ENCODE measurements at regions not wholly inside any gene's neighbourhood (a gene's known extent, or its start where the extent isn't known, plus 50 kb on each side); places are given as distances from the start of the nearest gene placed in this dataset.

DNA sequence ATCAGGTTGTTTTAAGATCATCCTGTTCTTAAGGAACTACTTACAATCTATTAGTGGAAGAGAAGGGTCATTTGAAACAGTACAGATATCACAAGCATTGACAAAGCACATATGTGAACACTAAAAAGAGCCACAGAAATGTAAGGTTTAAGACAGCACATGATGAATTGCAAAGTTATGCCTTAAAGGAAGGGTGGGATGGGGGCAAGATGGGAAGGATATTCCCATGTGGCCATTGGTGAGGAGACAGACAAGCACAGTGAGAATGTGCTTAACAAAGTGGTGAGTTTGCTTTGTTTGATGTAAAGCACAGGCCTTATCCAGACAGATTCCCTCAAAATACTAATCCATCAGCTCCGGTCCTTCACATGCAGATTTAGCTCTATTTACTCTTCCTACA lies 151.6 kb upstream of the IVNS1ABP start:
- Histone ChIP-seq H3K18ac (ENCODE audit: low read depth, low read length) (no peak overlapping the region), H2AK5ac (ENCODE audit: low read depth, low read length) (no peak overlapping the region), H2BK120ac (ENCODE audit: low read depth, low read length) (no peak overlapping the region), H4K20me1 (ENCODE audit: insufficient read depth, low read length) (no peaks in the 10 kb centered on the region), H3K27me3 (ENCODE audit: control insufficient read depth, insufficient read depth, low read length) (peaks cover 7% of the 10 kb centered on the region; the same call in 1 of the 2 replicates), H3K36me3 (ENCODE audit: control insufficient read depth, insufficient read depth, low read length) (no peaks in the 10 kb centered on the region), H3K4me2 (ENCODE audit: low read depth, low read length) (no peak overlapping the region), H2BK20ac (ENCODE audit: low read depth, low read length) (no peak overlapping the region), H2BK15ac (ENCODE audit: low read depth, low read length) (no peak overlapping the region), H3K9me3 (ENCODE audit: control insufficient read depth, insufficient read depth, low read length) (no peaks in the 10 kb centered on the region), H2AK9ac (replicated peaks; ENCODE audit: low read depth, low read length, poor library complexity) (no peak overlapping the region), H3K4me3 (ENCODE audit: insufficient read depth, low read depth, low read length) (no peak overlapping the region), H2BK5ac (ENCODE audit: low read depth, low read length, poor library complexity, severe bottlenecking) (no peak overlapping the region), H3K14ac (replicated peaks; ENCODE audit: low read depth, low read length) (no peak overlapping the region), H4K5ac (ENCODE audit: low read depth, low read length) (no peak overlapping the region), H3K9ac (ENCODE audit: low read depth, low read length) (no peak overlapping the region), H3K4ac (ENCODE audit: low read depth, low read length) (no peak overlapping the region), H2AFZ (replicated peaks; ENCODE audit: low read length, poor library complexity) (no peak overlapping the region), H3K9me1 (ENCODE audit: insufficient read depth, low read length) (no peaks in the 10 kb centered on the region), H3K4me1 (ENCODE audit: control insufficient read depth, insufficient read depth, low read length) (0 out of 2 replicates have a peak, but pooled peaks cover 2% of the 10 kb centered on the region), H3K56ac (ENCODE audit: extremely low read depth, insufficient read depth, low read length) (no peak overlapping the region), H3K23ac (ENCODE audit: low read depth, low read length) (no peak overlapping the region), H3K79me1 (ENCODE audit: low read depth in 1 of 2, low read length in 2 of 2) (no peaks in the 10 kb centered on the region), H4K8ac (ENCODE audit: low read depth in 2 of 2, low read length in 2 of 2) (no peak overlapping the region), H3K27ac (ENCODE audit: insufficient read depth, low read length) (no peak overlapping the region), H4K91ac (ENCODE audit: insufficient read depth, low read depth, low read length) (no peak overlapping the region)
- BruUV-seq (replicated peaks) = no TSS peak
- ChIA-PET CTCF (no interaction called here), POLR2A (ENCODE audit: unreplicated experiment) (no interaction called here)
- in situ Hi-C loops (cut with MboI; ENCODE audit: low sequenced_read_pairs) = no loop called here
- TF ChIP-seq MXI1 (IDR thresholded peaks at IDR 0.05; ENCODE audit: borderline replicate concordance, low read depth, low read length) (no peak), CHD1 (IDR thresholded peaks at IDR 0.05; ENCODE audit: low read depth, low read length) (no peak), CEBPB (IDR thresholded peaks at IDR 0.05; ENCODE audit: low read depth, low read length) (no peak), POLR2A (IDR thresholded peaks at IDR 0.05; ENCODE audit: low read depth, low read length) (no peak), RAD21 (IDR thresholded peaks at IDR 0.05; ENCODE audit: low read length) (no peak), NFE2L2 (IDR thresholded peaks at IDR 0.05; ENCODE audit: low read depth, low read length) (no peak), FOS (IDR thresholded peaks at IDR 0.05; ENCODE audit: low read depth, low read length) (no peak)
- TF ChIP-seq, protein P1, sequence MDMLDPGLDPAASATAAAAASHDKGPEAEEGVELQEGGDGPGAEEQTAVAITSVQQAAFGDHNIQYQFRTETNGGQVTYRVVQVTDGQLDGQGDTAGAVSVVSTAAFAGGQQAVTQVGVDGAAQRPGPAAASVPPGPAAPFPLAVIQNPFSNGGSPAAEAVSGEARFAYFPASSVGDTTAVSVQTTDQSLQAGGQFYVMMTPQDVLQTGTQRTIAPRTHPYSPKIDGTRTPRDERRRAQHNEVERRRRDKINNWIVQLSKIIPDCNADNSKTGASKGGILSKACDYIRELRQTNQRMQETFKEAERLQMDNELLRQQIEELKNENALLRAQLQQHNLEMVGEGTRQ (IDR thresholded peaks at IDR 0.05; ENCODE audit: low read depth, low read length) = no peak
- TF ChIP-seq, protein P2, sequence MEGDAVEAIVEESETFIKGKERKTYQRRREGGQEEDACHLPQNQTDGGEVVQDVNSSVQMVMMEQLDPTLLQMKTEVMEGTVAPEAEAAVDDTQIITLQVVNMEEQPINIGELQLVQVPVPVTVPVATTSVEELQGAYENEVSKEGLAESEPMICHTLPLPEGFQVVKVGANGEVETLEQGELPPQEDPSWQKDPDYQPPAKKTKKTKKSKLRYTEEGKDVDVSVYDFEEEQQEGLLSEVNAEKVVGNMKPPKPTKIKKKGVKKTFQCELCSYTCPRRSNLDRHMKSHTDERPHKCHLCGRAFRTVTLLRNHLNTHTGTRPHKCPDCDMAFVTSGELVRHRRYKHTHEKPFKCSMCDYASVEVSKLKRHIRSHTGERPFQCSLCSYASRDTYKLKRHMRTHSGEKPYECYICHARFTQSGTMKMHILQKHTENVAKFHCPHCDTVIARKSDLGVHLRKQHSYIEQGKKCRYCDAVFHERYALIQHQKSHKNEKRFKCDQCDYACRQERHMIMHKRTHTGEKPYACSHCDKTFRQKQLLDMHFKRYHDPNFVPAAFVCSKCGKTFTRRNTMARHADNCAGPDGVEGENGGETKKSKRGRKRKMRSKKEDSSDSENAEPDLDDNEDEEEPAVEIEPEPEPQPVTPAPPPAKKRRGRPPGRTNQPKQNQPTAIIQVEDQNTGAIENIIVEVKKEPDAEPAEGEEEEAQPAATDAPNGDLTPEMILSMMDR (conservative IDR thresholded peaks at IDR 0.05; ENCODE audit: low read depth, low read length) = no peak
- dilution Hi-C loops (cut with HindIII; ENCODE audit: low sequenced_read_pairs, unreplicated experiment) = no loop called here
- intact Hi-C loops (cut with micrococcal nuclease) = no loop called here
- WGBS, 2 experiments (ENCODE audit: extremely low coverage in 2 of 2, insufficient read length in 1 of 2) = 88% methylated on average over 1 of the region's 1 CpG; no CpG with 5 or more reads in 1 of the 2 experiments
- DNase-seq (no peak), ATAC-seq (ENCODE audit: low read depth) (no peak)

Measured in IMR-90 (cell line).